ENCODE measurements at regions not wholly inside any gene's neighbourhood (a gene's known extent, or its start where the extent isn't known, plus 50 kb on each side); places are given as distances from the start of the nearest gene placed in this dataset.

DNA sequence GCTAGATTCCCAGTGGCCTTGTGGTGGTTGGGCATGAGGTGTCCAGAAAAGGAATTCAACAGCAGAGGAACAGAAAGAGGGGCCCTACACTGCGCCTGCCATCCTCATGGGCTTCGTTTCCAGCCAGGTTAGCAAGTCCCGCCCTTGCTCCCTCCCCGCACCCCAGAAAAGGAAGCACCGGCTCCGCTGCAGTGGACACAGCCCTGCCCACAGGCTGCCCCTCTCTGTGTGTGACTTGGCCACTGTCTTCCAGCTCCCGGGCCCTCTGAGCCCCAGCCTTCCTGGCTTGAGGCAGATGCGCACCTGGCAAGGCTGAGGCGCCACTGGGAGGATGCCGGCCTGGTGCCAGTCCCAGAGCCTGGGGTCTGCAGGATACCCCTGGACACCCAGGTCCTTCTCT, 305.0 kb upstream of the IRX4 start:
- Histone ChIP-seq H3K9ac (replicated peaks; ENCODE audit: extremely low read depth, insufficient read depth, low read length) (no peak overlapping the region), H3K9me3 (replicated peaks; ENCODE audit: control insufficient read depth, insufficient read depth, low read length) (peaks cover 2% of the 10 kb centered on the region), H3K27ac (ENCODE audit: insufficient read depth, low read depth, low read length) (no peak overlapping the region), H3K9me1 (replicated peaks; ENCODE audit: control insufficient read depth, extremely low read depth, insufficient read depth, low read length) (no peaks in the 10 kb centered on the region), H2AFZ (ENCODE audit: low read depth, low read length) (no peak overlapping the region), H3K4me2 (ENCODE audit: insufficient read depth, low read length) (no peak overlapping the region), H3K4me1 (ENCODE audit: control insufficient read depth, extremely low read depth, insufficient read depth, low read length) (no peaks in the 10 kb centered on the region), H3K79me2 (ENCODE audit: control insufficient read depth, insufficient read depth, low read length) (no peaks in the 10 kb centered on the region), H3K36me3 (ENCODE audit: control insufficient read depth in 2 of 2, extremely low read depth in 1 of 2, insufficient read depth in 2 of 2, low read length in 2 of 2) (no peaks in the 10 kb centered on the region), H3K4me3 (replicated peaks in 1 of 3; ENCODE audit: insufficient read depth in 1 of 3, low read depth in 1 of 3, low read length in 3 of 3) (no peak overlapping the region), H4K20me1 (replicated peaks; ENCODE audit: control insufficient read depth, extremely low read depth, insufficient read depth, low read length) (no peaks in the 10 kb centered on the region), H3K27me3 (ENCODE audit: control insufficient read depth in 2 of 2, insufficient read depth in 2 of 2, low read length in 2 of 2) (no peaks in the 10 kb centered on the region)
- no peak for FAIRE-seq
- ChIA-PET POLR2A (no interaction called here), CTCF (no interaction called here)
- no TSS peak for BruUV-seq (replicated peaks)
- intact Hi-C loops (cut with micrococcal nuclease) (no loop called here), dilution Hi-C loops (cut with MboI; ENCODE audit: extremely low pct_ligation_motif_present, low sequenced_read_pairs) (no loop called here)
- TF ChIP-seq, protein P1, sequence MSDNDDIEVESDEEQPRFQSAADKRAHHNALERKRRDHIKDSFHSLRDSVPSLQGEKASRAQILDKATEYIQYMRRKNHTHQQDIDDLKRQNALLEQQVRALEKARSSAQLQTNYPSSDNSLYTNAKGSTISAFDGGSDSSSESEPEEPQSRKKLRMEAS (IDR thresholded peaks at IDR 0.05; ENCODE audit: insufficient read depth, insufficient read length) = no peak
- no peak for TF ChIP-seq EZH2 (IDR thresholded peaks at IDR 0.05; ENCODE audit: borderline replicate concordance, low read depth, low read length, severe bottlenecking)
- TF ChIP-seq MYC (IDR thresholded peaks at IDR 0.05; ENCODE audit: low read depth, low read length) = no peak
- no peak for TF ChIP-seq GATA2 (IDR thresholded peaks at IDR 0.05; ENCODE audit: insufficient read depth, insufficient read length, low read depth, low read length)
- no peak for TF ChIP-seq FOS (IDR thresholded peaks at IDR 0.05; ENCODE audit: borderline replicate concordance, insufficient read depth, low read length)
- no peak for TF ChIP-seq CTCF (IDR thresholded peaks at IDR 0.05; ENCODE audit: extremely low read depth in 1 of 2, insufficient read depth in 1 of 2, low read depth in 1 of 2, low read length in 2 of 2)
- TF ChIP-seq JUN (IDR thresholded peaks at IDR 0.05; ENCODE audit: borderline replicate concordance, insufficient read depth, insufficient read length, low read depth) = no peak
- TF ChIP-seq POLR2AphosphoS5 (IDR thresholded peaks at IDR 0.05; ENCODE audit: insufficient read depth, low read depth, low read length) = no peak
- no peak for TF ChIP-seq POLR2A (IDR thresholded peaks at IDR 0.05; ENCODE audit: low read depth, low read length)
- no peak for DNase-seq (ENCODE audit: low read depth, low spot score)

Data from endothelial cell of umbilical vein (primary cell).